ENCODE measurements at regions not wholly inside any gene's neighbourhood (a gene's known extent, or its start where the extent isn't known, plus 50 kb on each side); places are given as distances from the start of the nearest gene placed in this dataset.

DNA sequence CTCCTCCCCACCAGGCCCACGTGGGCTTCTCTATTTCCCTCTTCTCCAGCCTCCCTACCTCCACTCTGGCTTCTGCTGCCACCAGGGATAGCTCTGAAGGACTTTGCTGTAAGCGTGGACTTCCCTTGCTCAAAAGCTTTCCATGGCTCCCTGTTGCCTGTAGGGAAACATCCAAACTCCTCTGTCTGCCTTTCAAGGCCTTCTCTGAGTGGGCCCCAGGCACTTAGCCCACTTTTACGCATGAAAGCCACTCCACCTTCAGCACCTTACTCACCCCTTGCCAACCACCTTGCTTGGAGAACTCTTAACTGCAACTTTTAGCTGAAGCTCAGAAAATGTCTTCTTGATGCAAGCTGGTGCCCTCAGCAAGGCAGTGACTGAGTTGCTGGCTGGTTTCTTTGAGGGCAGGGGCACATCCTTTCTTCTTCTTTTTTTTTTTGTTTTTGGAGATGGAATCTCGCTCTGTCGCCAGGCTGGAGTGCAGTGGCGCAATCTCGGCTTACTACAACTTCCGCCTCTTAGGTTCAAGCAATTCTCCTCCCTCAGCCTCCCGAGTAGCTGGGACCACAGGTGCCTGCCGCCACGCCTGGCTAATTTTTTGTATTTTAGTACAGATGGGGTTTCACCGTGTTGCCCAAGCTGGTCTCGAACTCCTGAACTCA lies 52.0 kb upstream of the DLX4 start:
- no peak overlapping the region for H3K27ac ChIP-seq
- H3K4me3 ChIP-seq, result no peak overlapping the region

DNA sequence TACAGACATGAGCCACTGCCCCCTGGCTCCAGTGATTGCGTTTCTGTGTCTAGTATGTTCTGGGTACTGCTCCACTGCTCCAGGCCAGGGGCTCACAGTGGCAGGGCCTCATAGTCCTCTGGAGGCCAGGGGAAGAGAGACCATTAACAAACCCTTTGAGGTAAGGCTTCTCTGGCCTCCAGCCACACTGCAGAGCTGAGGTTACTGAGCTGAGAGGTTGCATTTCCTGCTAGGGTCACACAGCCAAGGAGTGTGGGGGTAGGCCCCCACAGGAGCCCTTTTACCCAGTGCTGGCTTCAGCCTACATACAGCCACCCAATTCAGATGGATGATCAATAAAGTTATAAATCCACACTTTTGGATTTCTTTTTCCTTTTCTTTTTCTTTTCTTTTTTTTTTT lies 50.4 kb upstream of the DLX4 start:
- Histone ChIP-seq H3K27ac (no peak overlapping the region), H3K4me3 (no peak overlapping the region)

Data from skin epidermis (tissue), 12 donors.